ENCODE measurements at regions not wholly inside any gene's neighbourhood (a gene's known extent, or its start where the extent isn't known, plus 50 kb on each side); places are given as distances from the start of the nearest gene placed in this dataset.

- TF ChIP-seq CTCF (IDR thresholded peaks at IDR 0.05) (no peak), POLR2A (IDR thresholded peaks at IDR 0.05) (no peak)
Observed at GRCh38 chr12:68429696-68430095, 97.5 kb upstream of the MDM1 start.
